Uterus (tissue), 3 donors: ENCODE measurements at regions not wholly inside any gene's neighbourhood (a gene's known extent, or its start where the extent isn't known, plus 50 kb on each side); places are given as distances from the start of the nearest gene placed in this dataset.
A peak's percentile ranks its signal among the peaks of the same experiment; 100 is the strongest.

ENCODE experiments used
- DNase-seq, 2 donors: peaks; one replicate each; pipeline ENCODE4 v3.0.0-alpha.2; 2019 to 2020
- H3K27ac ChIP-seq, 2 donors: fragments of 200-600 bp; sonication (generic); 1 replicate in 1 of 2; 2 replicates in 1 of 2; pipeline ENCODE4 v1.5.1; 2016 to 2018
- H3K27me3 ChIP-seq, 2 donors: fragments of 200-600 bp; sonication (generic); one replicate each; pipeline ENCODE4 v1.5.1; 2018 to 2019; ENCODE audit warnings: control low read depth in 1 of 2
- H3K36me3 ChIP-seq, 2 donors: fragments of 200-600 bp; sonication (generic); one replicate each; pipeline ENCODE4 v1.5.1; 2019; ENCODE audit warnings: control low read depth in 1 of 2
- H3K4me1 ChIP-seq, 2 donors: fragments of 200-600 bp; sonication (generic); one replicate each; pipeline ENCODE4 v1.5.1; 2018 to 2019; ENCODE audit warnings: control low read depth in 1 of 2
- H3K4me3 ChIP-seq, 2 donors: fragments of 200-600 bp; sonication (generic); 1 replicate in 1 of 2; 2 replicates in 1 of 2; pipeline ENCODE4 v1.5.1; 2018 to 2019; ENCODE audit warnings: mild to moderate bottlenecking in 1 of 2
- H3K9me3 ChIP-seq, 2 donors: fragments of 200-600 bp; sonication (generic); one replicate each; pipeline ENCODE4 v1.5.1; 2019; ENCODE audit warnings: control low read depth in 1 of 2
- POLR2A ChIP-seq, 2 donors: fragments of 450-650 bp; IDR thresholded peaks; one replicate each; pipeline ENCODE4 v1.6.1; 2016; ENCODE audit warnings: antibody characterized with exemption in 2 of 2, mild to moderate bottlenecking in 1 of 2, moderate library complexity in 1 of 2
- intact Hi-C: fragments of 100-400 bp; cut with DNase I; formaldehyde crosslinking; loops from one replicate; pipeline ENCODE4 v1.15.1; 2023; ENCODE audit warnings: low total_unique reads
- TF ChIP-seq, protein P1 (sequence below), 4 experiments: fragments of 200-600 bp in 2 of 4; fragments of 450-650 bp in 2 of 4; sonication (generic) in 2 of 4; IDR thresholded peaks; one replicate each; pipeline ENCODE4 v1.5.1; 2016 to 2019; ENCODE audit warnings: antibody characterized with exemption in 4 of 4, mild to moderate bottlenecking in 2 of 4, moderate library complexity in 1 of 4
- donor health status: DM: yes; HTN: yes; CAD: no.

DNA sequence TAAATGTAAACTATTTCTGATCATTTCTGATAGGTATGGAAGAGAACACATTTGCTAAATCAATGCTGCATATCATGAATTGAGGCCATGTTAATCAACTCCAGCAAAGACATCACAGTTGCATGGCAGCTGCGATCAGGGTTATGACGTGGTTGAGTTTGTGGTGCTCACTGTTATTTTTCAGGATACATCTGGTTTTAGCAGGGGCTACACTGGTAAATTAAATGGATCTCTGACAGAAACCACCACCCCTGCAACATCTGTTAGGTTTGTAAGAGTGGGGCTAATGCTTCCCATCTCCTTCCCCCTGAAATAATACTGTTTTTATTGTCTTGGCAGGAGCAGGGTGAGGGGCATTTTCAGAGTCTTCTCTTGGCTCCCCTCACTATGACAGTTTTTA, 444.4 kb upstream of the ZNF507 start:
- Histone ChIP-seq H3K27ac (no peak overlapping the region), H3K36me3 (no peaks in the 10 kb centered on the region), H3K9me3 (no peaks in the 10 kb centered on the region), H3K4me3 (no peak overlapping the region), H3K4me1 (no peaks in the 10 kb centered on the region), H3K27me3 (no peaks in the 10 kb centered on the region)
- DNase-seq: no peak
- no peak for TF ChIP-seq POLR2A (IDR thresholded peaks at IDR 0.05)
- TF ChIP-seq, protein P1, sequence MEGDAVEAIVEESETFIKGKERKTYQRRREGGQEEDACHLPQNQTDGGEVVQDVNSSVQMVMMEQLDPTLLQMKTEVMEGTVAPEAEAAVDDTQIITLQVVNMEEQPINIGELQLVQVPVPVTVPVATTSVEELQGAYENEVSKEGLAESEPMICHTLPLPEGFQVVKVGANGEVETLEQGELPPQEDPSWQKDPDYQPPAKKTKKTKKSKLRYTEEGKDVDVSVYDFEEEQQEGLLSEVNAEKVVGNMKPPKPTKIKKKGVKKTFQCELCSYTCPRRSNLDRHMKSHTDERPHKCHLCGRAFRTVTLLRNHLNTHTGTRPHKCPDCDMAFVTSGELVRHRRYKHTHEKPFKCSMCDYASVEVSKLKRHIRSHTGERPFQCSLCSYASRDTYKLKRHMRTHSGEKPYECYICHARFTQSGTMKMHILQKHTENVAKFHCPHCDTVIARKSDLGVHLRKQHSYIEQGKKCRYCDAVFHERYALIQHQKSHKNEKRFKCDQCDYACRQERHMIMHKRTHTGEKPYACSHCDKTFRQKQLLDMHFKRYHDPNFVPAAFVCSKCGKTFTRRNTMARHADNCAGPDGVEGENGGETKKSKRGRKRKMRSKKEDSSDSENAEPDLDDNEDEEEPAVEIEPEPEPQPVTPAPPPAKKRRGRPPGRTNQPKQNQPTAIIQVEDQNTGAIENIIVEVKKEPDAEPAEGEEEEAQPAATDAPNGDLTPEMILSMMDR (IDR thresholded peaks at IDR 0.05): no peak
- intact Hi-C loops: no loop called here

DNA sequence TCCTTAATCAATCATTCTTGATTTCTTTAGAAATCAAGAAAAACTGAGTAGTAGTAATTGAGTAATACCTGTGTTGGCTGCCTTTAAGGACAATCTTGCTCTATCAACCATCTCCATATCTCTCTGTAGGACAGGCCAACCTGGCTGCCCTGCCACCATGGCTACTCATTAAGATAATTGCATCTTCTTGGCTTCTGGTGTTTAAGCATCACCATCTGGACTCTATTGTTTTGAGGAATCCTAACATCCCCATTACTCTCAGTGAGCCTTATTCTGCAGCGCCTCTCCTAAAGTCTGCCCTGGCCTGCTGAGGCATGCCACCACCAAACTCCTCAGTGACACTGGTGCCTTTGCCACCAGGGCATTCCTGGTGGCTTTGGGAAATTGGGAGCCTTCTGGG, 442.6 kb upstream of the ZNF507 start:
- intact Hi-C loops: no loop called here
- Histone ChIP-seq H3K4me3 (no peak overlapping the region), H3K27me3 (no peaks in the 10 kb centered on the region), H3K27ac (no peak overlapping the region), H3K9me3 (no peaks in the 10 kb centered on the region), H3K36me3 (no peaks in the 10 kb centered on the region), H3K4me1 (peaks cover 3 to 4% of the 10 kb centered on the region in 2 donors)
- DNase-seq: no peak
- TF ChIP-seq, protein P1 (IDR thresholded peaks at IDR 0.05): no peak
- TF ChIP-seq POLR2A (IDR thresholded peaks at IDR 0.05): no peak

DNA sequence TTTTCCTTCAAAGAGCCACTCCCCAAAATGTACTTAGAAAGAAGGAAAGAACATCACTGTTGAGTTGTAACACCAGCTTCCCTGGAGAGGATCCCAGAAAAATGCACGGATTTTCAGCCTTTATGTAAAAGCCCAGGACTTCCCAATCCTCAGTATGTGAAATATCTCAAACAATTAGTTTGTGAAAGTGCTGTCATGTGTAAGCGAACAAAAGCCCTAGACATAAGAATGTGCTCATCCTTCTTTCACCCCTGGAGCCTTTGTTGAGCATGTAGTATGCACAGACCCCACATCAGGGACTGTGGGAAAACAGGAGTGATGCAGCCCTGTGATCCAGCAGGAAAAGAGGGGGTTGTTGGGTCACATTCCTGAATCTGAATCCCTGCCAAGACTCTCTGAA, 441.4 kb upstream of the ZNF507 start:
- TF ChIP-seq, protein P1 (IDR thresholded peaks at IDR 0.05): no peak
- no peak for TF ChIP-seq POLR2A (IDR thresholded peaks at IDR 0.05)
- peak overlapping the region; percentile 19 to 39 for H3K27ac ChIP-seq
- H3K9me3 ChIP-seq: no peaks in the 10 kb centered on the region
- H3K4me3 ChIP-seq: no peak overlapping the region
- no peaks in the 10 kb centered on the region for H3K27me3 ChIP-seq
- peaks cover 3 to 4% of the 10 kb centered on the region in 2 donors for H3K4me1 ChIP-seq
- no peak for DNase-seq
- H3K36me3 ChIP-seq: no peaks in the 10 kb centered on the region
- intact Hi-C loops: no loop called here

DNA sequence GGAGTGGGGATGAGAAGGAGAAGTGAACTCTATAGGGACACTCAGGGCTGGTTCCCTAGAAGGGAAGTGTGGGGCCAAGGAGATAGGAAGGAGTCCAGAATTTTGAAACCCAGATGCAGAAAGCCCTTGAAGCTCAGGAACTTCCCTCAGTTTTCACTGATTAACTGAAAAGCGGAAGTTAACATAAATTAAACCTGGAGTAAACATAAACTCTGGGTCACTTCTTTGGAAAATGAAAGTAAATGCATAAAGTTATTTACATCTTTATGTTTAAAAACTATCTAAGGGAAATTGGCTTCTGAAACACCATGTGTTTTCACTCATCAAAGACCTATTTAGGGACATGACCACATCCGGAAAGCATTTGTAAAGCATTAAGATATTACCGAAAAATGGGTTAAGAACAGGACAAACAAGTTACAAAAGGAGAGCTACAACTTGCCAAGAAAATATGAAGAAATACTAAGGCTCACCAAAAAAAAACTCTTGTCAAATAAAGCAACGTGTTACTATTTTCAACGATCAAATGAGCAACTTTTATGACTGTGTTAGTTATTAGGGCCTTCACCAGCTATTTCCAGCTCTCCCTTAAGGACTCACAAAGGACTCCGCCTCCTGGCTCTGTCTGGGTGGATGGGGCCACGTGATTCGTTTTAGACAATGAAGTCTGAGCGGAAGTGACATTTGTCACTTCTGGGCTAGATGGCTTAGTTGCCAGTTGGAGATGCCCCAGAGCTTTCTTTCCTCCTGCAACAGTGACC, 439.1 kb upstream of the ZNF507 start:
- H3K27ac ChIP-seq: peak overlapping the region; percentile 74 to 79
- H3K4me1 ChIP-seq: peaks cover 3 to 4% of the 10 kb centered on the region in 2 donors
- H3K36me3 ChIP-seq: no peaks in the 10 kb centered on the region
- H3K4me3 ChIP-seq: no peak overlapping the region
- DNase-seq: peak; percentile 58 to 61
- no peak for TF ChIP-seq POLR2A (IDR thresholded peaks at IDR 0.05)
- TF ChIP-seq, protein P1 (IDR thresholded peaks at IDR 0.05): no peak
- no peaks in the 10 kb centered on the region for H3K27me3 ChIP-seq
- intact Hi-C loops: no loop called here
- H3K9me3 ChIP-seq: no peaks in the 10 kb centered on the region

DNA sequence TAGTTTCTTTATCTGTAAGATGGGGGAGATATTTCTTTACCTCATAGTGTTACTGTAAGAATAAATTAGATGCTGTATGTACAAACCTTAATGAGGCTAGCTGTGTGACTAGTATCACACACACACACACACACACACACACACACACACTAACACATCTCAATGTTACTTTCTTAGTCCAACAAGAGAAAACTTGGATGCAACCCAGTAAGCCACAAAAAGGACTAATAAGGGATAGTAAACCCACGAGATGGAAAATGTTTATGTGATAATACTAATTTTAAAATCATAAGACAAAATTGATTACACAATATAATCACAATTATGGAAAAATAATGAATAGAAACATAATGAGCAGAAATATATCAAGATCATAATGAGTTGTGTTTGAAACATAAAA, 437.7 kb upstream of the ZNF507 start:
- no peaks in the 10 kb centered on the region for H3K9me3 ChIP-seq
- no peak overlapping the region for H3K27ac ChIP-seq
- TF ChIP-seq, protein P1 (IDR thresholded peaks at IDR 0.05): no peak
- no peak for TF ChIP-seq POLR2A (IDR thresholded peaks at IDR 0.05)
- peaks cover 3 to 4% of the 10 kb centered on the region in 2 donors for H3K4me1 ChIP-seq
- H3K27me3 ChIP-seq: no peaks in the 10 kb centered on the region
- no peak for DNase-seq
- no peak overlapping the region for H3K4me3 ChIP-seq
- H3K36me3 ChIP-seq: no peaks in the 10 kb centered on the region
- intact Hi-C loops: no loop called here
